H1 (cell line): ENCODE measurements at regions not wholly inside any gene's neighbourhood (a gene's known extent, or its start where the extent isn't known, plus 50 kb on each side); places are given as distances from the start of the nearest gene placed in this dataset.

Source experiments
- CTCF ChIA-PET: fragments of 300-600 bp; sonication (Branson Sonifier 250); formaldehyde crosslinking; loops from one replicate; lab custom pipeline; 2021; ENCODE audit not compliant: partially characterized antibody; lab: Charles Lee
- POLR2A ChIA-PET: fragments of 300-600 bp; sonication (Branson Sonifier 250); formaldehyde crosslinking; loops from one replicate; lab custom pipeline; 2021; ENCODE audit warnings: inconsistent platforms; ENCODE audit not compliant: partially characterized antibody; lab: Charles Lee
- DNase-seq, 2 experiments: peaks; one replicate each; pipeline versions ENCODE4 v3.0.0 to v3.0.0-alpha.2; 2010 to 2022; ENCODE audit warnings: low spot score in 2 of 2, low read depth in 1 of 2, mixed read lengths in 1 of 2
- FAIRE-seq: peaks from 2 replicates; lab custom pipeline; 2011; peaks lifted over from hg19 to GRCh38; lab: Jason Lieb, UNC
- H2AFZ ChIP-seq: 2 replicates; pipeline ENCODE4 v1.8.1; 2012; ENCODE audit warnings: low read length, inconsistent platforms
- H2AK5ac ChIP-seq: 2 replicates; pipeline ENCODE4 v1.6.1; 2013; ENCODE audit warnings: low read depth, low read length
- H2BK120ac ChIP-seq: replicated peaks from 2 replicates; pipeline ENCODE3; 2013; ENCODE audit warnings: low read depth, low read length, inconsistent platforms
- H2BK12ac ChIP-seq: 2 replicates; pipeline ENCODE4 v1.6.1; 2013; ENCODE audit warnings: low read depth, low read length
- H2BK15ac ChIP-seq: 2 replicates; pipeline ENCODE4 v1.6.1; 2013; ENCODE audit warnings: low read length
- H2BK20ac ChIP-seq: 2 replicates; pipeline ENCODE4 v1.6.1; 2013; ENCODE audit warnings: low read length
- H2BK5ac ChIP-seq: 2 replicates; pipeline ENCODE4 v1.6.1; 2013; ENCODE audit warnings: low read depth, low read length
- H3K14ac ChIP-seq: 2 replicates; pipeline ENCODE4 v1.6.1; 2013; ENCODE audit warnings: inconsistent platforms; ENCODE audit not compliant: insufficient read length
- H3K18ac ChIP-seq: 2 replicates; pipeline ENCODE4 v1.6.1; 2013; ENCODE audit warnings: low read length; ENCODE audit errors: extremely low read depth
- H3K23ac ChIP-seq: 2 replicates; pipeline ENCODE4 v1.6.1; 2013; ENCODE audit warnings: inconsistent platforms; ENCODE audit not compliant: insufficient read length
- H3K23me2 ChIP-seq: 2 replicates; pipeline ENCODE4 v1.6.1; 2013; ENCODE audit warnings: low read depth, low read length
- H3K27ac ChIP-seq: 2 replicates; pipeline ENCODE4 v1.6.1; 2011; ENCODE audit warnings: low read depth, low read length, inconsistent platforms
- H3K27me3 ChIP-seq, 4 experiments: replicated peaks in 1 of 4; 1 replicate in 1 of 4; 2 replicates in 3 of 4; pipeline versions ENCODE4 v1.6.1 to v1.8.1; 2011 to 2013; ENCODE audit warnings: low read length in 3 of 4, mild to moderate bottlenecking in 3 of 4, inconsistent platforms in 2 of 4, mixed read lengths in 2 of 4, moderate library complexity in 1 of 4; ENCODE audit not compliant: control insufficient read depth in 3 of 4, insufficient read depth in 3 of 4; ENCODE audit errors: extremely low read depth in 1 of 4
- H3K36me3 ChIP-seq, 4 experiments: 2 replicates each; pipeline versions ENCODE4 v1.6.1 to v1.8.1; 2011 to 2013; ENCODE audit warnings: mild to moderate bottlenecking in 4 of 4, low read length in 3 of 4, moderate library complexity in 2 of 4, control low read depth in 1 of 4, inconsistent platforms in 1 of 4; ENCODE audit not compliant: insufficient read depth in 4 of 4, control insufficient read depth in 2 of 4
- H3K4ac ChIP-seq: replicated peaks from 2 replicates; pipeline ENCODE3; 2013; ENCODE audit warnings: low read length, low read depth, mixed read lengths, inconsistent platforms; ENCODE audit not compliant: insufficient read length
- H3K4me1 ChIP-seq, 4 experiments: replicated peaks in 1 of 4; 1 replicate in 1 of 4; 2 replicates in 3 of 4; pipeline versions ENCODE4 v1.6.1 to v1.8.1; 2011 to 2013; ENCODE audit warnings: low read length in 3 of 4, inconsistent platforms in 2 of 4, mixed read lengths in 1 of 4; ENCODE audit not compliant: insufficient read depth in 4 of 4, control insufficient read depth in 3 of 4
- H3K4me2 ChIP-seq, 2 experiments: 2 replicates each; pipeline versions ENCODE4 v1.6.1 to v1.8.1; 2011 to 2013; ENCODE audit warnings: low read depth in 2 of 2, low read length in 2 of 2, control low read depth in 1 of 2, inconsistent platforms in 1 of 2, mild to moderate bottlenecking in 1 of 2; ENCODE audit not compliant: insufficient read depth in 1 of 2
- H3K4me3 ChIP-seq, 4 experiments: fragments of 200-600, 300-600 bp in 1 of 4; sonication (generic), shearing (Covaris generic), sonication (Bioruptor Twin) in 1 of 4; 2 replicates each; pipeline versions ENCODE4 v1.5.1 to v1.8.1; 2011 to 2016; ENCODE audit warnings: low read length in 4 of 4, low read depth in 3 of 4, control low read depth in 2 of 4, inconsistent platforms in 2 of 4, mild to moderate bottlenecking in 2 of 4, mixed read lengths in 1 of 4, moderate library complexity in 1 of 4; ENCODE audit not compliant: insufficient read depth in 2 of 4; ENCODE audit errors: extremely low read depth in 1 of 4
- H3K56ac ChIP-seq: replicated peaks from 2 replicates; pipeline ENCODE3; 2013; ENCODE audit warnings: low read depth, mild to moderate bottlenecking, mixed read lengths, low read length, inconsistent platforms; ENCODE audit not compliant: insufficient read length
- H3K79me1 ChIP-seq: 2 replicates; pipeline ENCODE4 v1.6.1; 2013; ENCODE audit warnings: low read depth, low read length, control low read depth
- H3K79me2 ChIP-seq, 2 experiments: 2 replicates each; pipeline versions ENCODE4 v1.6.1 to v1.8.1; 2012 to 2013; ENCODE audit warnings: low read length in 2 of 2, mild to moderate bottlenecking in 2 of 2, inconsistent platforms in 1 of 2; ENCODE audit not compliant: insufficient read depth in 2 of 2, control insufficient read depth in 1 of 2
- H3K9ac ChIP-seq, 4 experiments: replicated peaks in 1 of 4; 1 replicate in 1 of 4; 2 replicates in 3 of 4; pipeline versions ENCODE4 v1.6.1 to v1.8.1; 2011 to 2013; ENCODE audit warnings: low read depth in 3 of 4, low read length in 3 of 4, control low read depth in 2 of 4, mild to moderate bottlenecking in 2 of 4, moderate library complexity in 2 of 4, inconsistent platforms in 1 of 4; ENCODE audit errors: extremely low read depth in 1 of 4
- H3K9me3 ChIP-seq, 2 experiments: 2 replicates each; pipeline versions ENCODE4 v1.6.1 to v1.8.1; 2012 to 2013; ENCODE audit warnings: mild to moderate bottlenecking in 2 of 2, moderate library complexity in 2 of 2, control low read depth in 1 of 2, inconsistent platforms in 1 of 2, low read depth in 1 of 2, low read length in 1 of 2, mixed read lengths in 1 of 2; ENCODE audit not compliant: insufficient read depth in 2 of 2
- H4K20me1 ChIP-seq, 2 experiments: replicated peaks in 1 of 2; 2 replicates each; pipeline versions ENCODE3 to v1.8.1; 2011 to 2013; ENCODE audit warnings: inconsistent platforms in 2 of 2, low read length in 2 of 2, mild to moderate bottlenecking in 1 of 2; ENCODE audit not compliant: insufficient read depth in 2 of 2, control insufficient read depth in 1 of 2
- H4K5ac ChIP-seq: 2 replicates; pipeline ENCODE4 v1.6.1; 2013; ENCODE audit warnings: low read length, low read depth, mixed read lengths, inconsistent platforms; ENCODE audit not compliant: insufficient read length
- H4K8ac ChIP-seq: 2 replicates; pipeline ENCODE4 v1.8.0; 2013; ENCODE audit warnings: mild to moderate bottlenecking, moderate library complexity, low read length, inconsistent platforms; ENCODE audit not compliant: insufficient read depth; ENCODE audit errors: extremely low read depth
- H4K91ac ChIP-seq: replicated peaks from 2 replicates; pipeline ENCODE3; 2013; ENCODE audit warnings: low read length, mixed read lengths, inconsistent platforms; ENCODE audit not compliant: insufficient read length
- BCL11A ChIP-seq, 2 experiments: IDR thresholded peaks; one replicate each; pipeline ENCODE4 v1.6.1; 2011; ENCODE audit warnings: low read depth in 2 of 2, low read length in 2 of 2, mild to moderate bottlenecking in 2 of 2
- CBX8 ChIP-seq: fragments of 300-800, 300-1000 bp; sonication (generic); IDR thresholded peaks from 2 replicates; pipeline ENCODE4 v1.7.1; 2016; ENCODE audit warnings: low read depth, low read length, borderline replicate concordance
- EP300 ChIP-seq, 2 experiments: IDR thresholded peaks; 1 replicate in 1 of 2; 2 replicates in 1 of 2; pipeline ENCODE4 v1.6.1; 2011 to 2012; ENCODE audit warnings: low read depth in 2 of 2, low read length in 2 of 2, mild to moderate bottlenecking in 2 of 2, borderline replicate concordance in 1 of 2, inconsistent platforms in 1 of 2, moderate library complexity in 1 of 2
- HDAC6 ChIP-seq: IDR thresholded peaks from one replicate; pipeline ENCODE4 v1.7.1; 2012; ENCODE audit warnings: low read depth, mild to moderate bottlenecking, inconsistent platforms, low read length, moderate library complexity
- KDM5A ChIP-seq: fragments of 200-600 bp; IDR thresholded peaks from 2 replicates; pipeline ENCODE4 v1.7.1; 2012; ENCODE audit warnings: mild to moderate bottlenecking, low read length, inconsistent platforms, mixed read lengths
- PHF8 ChIP-seq: fragments of 200-600 bp; sonication (generic); conservative IDR thresholded peaks from 2 replicates; pipeline ENCODE4 v1.7.1; 2012; ENCODE audit warnings: low read depth, mild to moderate bottlenecking, inconsistent platforms, low read length, moderate library complexity
- SIX5 ChIP-seq: IDR thresholded peaks from 2 replicates; pipeline ENCODE4 v1.6.1; 2011; ENCODE audit warnings: mild to moderate bottlenecking, low read depth, low read length
- SP2 ChIP-seq: IDR thresholded peaks from 2 replicates; pipeline ENCODE4 v1.6.1; 2012; ENCODE audit warnings: mild to moderate bottlenecking, low read length, inconsistent platforms
- WGBS, 2 experiments: shearing (Covaris generic) in 1 of 2; methylation state at CpG; one replicate each; pipeline versions ENCODE4 v1.1.6 to v1.1.7; 2013 to 2015; ENCODE audit warnings: low lambda C conversion rate in 2 of 2, mixed read lengths in 2 of 2, inconsistent platforms in 1 of 2, low coverage in 1 of 2, missing lambda C conversion rate in 1 of 2; ENCODE audit not compliant: insufficient replicate concordance in 2 of 2, insufficient coverage in 1 of 2, insufficient read length in 1 of 2; ENCODE audit errors: extremely low coverage in 1 of 2, missing lambda C conversion rate in 1 of 2; 5-methylcytosine and 5-hydroxymethylcytosine counted together

GRCh38 chr2:88815697-88816096 is 124.2 kb downstream of the RPIA start:
- Histone ChIP-seq H3K27ac (no peak overlapping the region), H3K4me3 (no peak overlapping the region), H2AFZ (no peak overlapping the region), H4K5ac (no peak overlapping the region), H3K9ac (no peak overlapping the region), H3K36me3 (no peaks in the 10 kb centered on the region), H3K9me3 (peaks cover 14 to 15% of the 10 kb centered on the region in 2 experiments; a peak in 3 of 4 replicates), H3K4ac (no peak overlapping the region), H3K14ac (no peak overlapping the region), H3K56ac (no peak overlapping the region), H3K23me2 (no peaks in the 10 kb centered on the region), H4K20me1 (no peaks in the 10 kb centered on the region), H3K23ac (no peak overlapping the region), H2BK5ac (no peak overlapping the region), H3K79me2 (no peaks in the 10 kb centered on the region), H4K91ac (no peak overlapping the region), H2BK120ac (no peak overlapping the region), H3K18ac (no peak overlapping the region), H3K79me1 (no peaks in the 10 kb centered on the region), H4K8ac (no peak overlapping the region), H3K4me2 (no peak overlapping the region), H3K4me1 (no peaks in the 10 kb centered on the region), H2AK5ac (no peak overlapping the region), H2BK15ac (no peak overlapping the region), H2BK12ac (no peak overlapping the region), H3K27me3 (no peaks in the 10 kb centered on the region), H2BK20ac (no peak overlapping the region)
- DNase-seq (no peak), FAIRE-seq (no peak)
- TF ChIP-seq SP2 (no peak), KDM5A (no peak), BCL11A (IDR thresholded peaks at IDR 0.05; ENCODE audit: low read depth in 2 of 2, low read length in 2 of 2) (no peak), PHF8 (no peak), EP300 (IDR thresholded peaks at IDR 0.05; ENCODE audit: borderline replicate concordance in 1 of 2, low read depth in 2 of 2, low read length in 2 of 2) (no peak), SIX5 (no peak), HDAC6 (no peak), CBX8 (no peak)
- 84% methylated on average over 2 of the region's 2 CpGs; no CpG with 5 or more reads in 1 of the 2 experiments for WGBS, 2 experiments
- CTCF ChIA-PET = no interaction called here
- POLR2A ChIA-PET = no interaction called here
